PC-3 (cell line): ENCODE measurements at regions not wholly inside any gene's neighbourhood (a gene's known extent, or its start where the extent isn't known, plus 50 kb on each side); places are given as distances from the start of the nearest gene placed in this dataset.

Source experiments
- ATAC-seq: fragments of 200-7000 bp; cut with Tn5 transposase; 2 replicates; pipeline ENCODE4 v1.9.1; 2020; ENCODE audit warnings: mild to moderate bottlenecking, moderate library complexity
- BruUV-seq: library from RNA; stranded (reverse); fragments of 400-500 nt; replicated peaks from 2 replicates; lab custom pipeline; 2021; lab: Mats Ljungman, UMichigan
- CTCF ChIA-PET: fragments of 300-600 bp; sonication (Branson Sonifier 250); formaldehyde crosslinking; loops from one replicate; lab custom pipeline; 2022; ENCODE audit warnings: antibody characterized with exemption; lab: Charles Lee
- POLR2A ChIA-PET: fragments of 300-600 bp; sonication (Branson Sonifier 250); formaldehyde crosslinking; loops from one replicate; lab custom pipeline; 2022; ENCODE audit warnings: antibody characterized with exemption; ENCODE audit not compliant: unreplicated experiment; lab: Charles Lee
- DNase-seq: peaks from one replicate; pipeline ENCODE4 v3.0.0-alpha.2; 2015
- H2AFZ ChIP-seq: fragments of 300-600 bp; sonication (generic); 2 replicates; pipeline ENCODE4 v1.6.0; 2016; ENCODE audit warnings: antibody characterized with exemption, low read length
- H3F3A ChIP-seq: fragments of 300-600 bp; sonication (generic); one replicate; pipeline ENCODE4 v1.6.0; 2017; ENCODE audit warnings: antibody characterized with exemption, low read length, control low read depth, mild to moderate bottlenecking; ENCODE audit not compliant: unreplicated experiment
- H3K27ac ChIP-seq: fragments of 300-600 bp; sonication (generic); 2 replicates; pipeline ENCODE4 v1.5.1; 2016; ENCODE audit warnings: mild to moderate bottlenecking, low read length
- H3K27me3 ChIP-seq: fragments of 300-600 bp; sonication (generic); 2 replicates; pipeline ENCODE4 v1.6.1; 2016; ENCODE audit warnings: low read length, mixed read lengths
- H3K36me3 ChIP-seq: fragments of 300-600 bp; sonication (generic); 2 replicates; pipeline ENCODE4 v1.6.1; 2016; ENCODE audit warnings: low read depth, mixed run types, low read length, mixed read lengths
- H3K4me1 ChIP-seq: fragments of 300-600 bp; sonication (generic); 2 replicates; pipeline ENCODE4 v1.5.1; 2016; ENCODE audit warnings: low read length; ENCODE audit not compliant: insufficient read depth
- H3K4me2 ChIP-seq: fragments of 300-600 bp; sonication (generic); 2 replicates; pipeline ENCODE4 v1.6.0; 2016; ENCODE audit warnings: low read length
- H3K4me3 ChIP-seq: fragments of 300-600 bp; sonication (generic); 2 replicates; pipeline ENCODE4 v1.5.1; 2016; ENCODE audit warnings: mild to moderate bottlenecking, low read length, mixed read lengths
- H3K79me2 ChIP-seq: fragments of 300-600 bp; sonication (generic); 2 replicates; pipeline ENCODE4 v1.6.1; 2017; ENCODE audit warnings: low read length, mixed read lengths
- H3K9ac ChIP-seq: fragments of 300-600 bp; sonication (generic); 2 replicates; pipeline ENCODE4 v1.6.0; 2016; ENCODE audit warnings: mild to moderate bottlenecking, low read length
- H3K9me2 ChIP-seq: fragments of 300-600 bp; sonication (generic); replicated peaks from 2 replicates; pipeline ENCODE4 v1.6.1; 2016; ENCODE audit warnings: mixed run types, low read length, mixed read lengths
- H3K9me3 ChIP-seq: fragments of 300-600 bp; sonication (generic); 2 replicates; pipeline ENCODE4 v1.6.1; 2016; ENCODE audit warnings: low read length, mixed read lengths
- H4K20me1 ChIP-seq: fragments of 300-600 bp; sonication (generic); 2 replicates; pipeline ENCODE4 v1.6.1; 2016; ENCODE audit warnings: low read length, mixed read lengths
- EZH2 ChIP-seq: fragments of 300-600 bp; sonication (generic); IDR thresholded peaks from one replicate; pipeline ENCODE4 v1.6.1; 2017; ENCODE audit warnings: antibody characterized with exemption, mild to moderate bottlenecking, low read length; ENCODE audit not compliant: unreplicated experiment
- EZH2phosphoT487 ChIP-seq: fragments of 300-600 bp; sonication (generic); IDR thresholded peaks from 2 replicates; pipeline ENCODE4 v1.6.1; 2018; ENCODE audit warnings: mild to moderate bottlenecking, antibody characterized with exemption, low read length, borderline replicate concordance
- intact Hi-C: fragments of 100-400 bp; cut with micrococcal nuclease; formaldehyde crosslinking; loops from 2 replicates; pipeline ENCODE4 v1.9.0; 2023
- TF ChIP-seq, protein P1 (sequence below): fragments of 300-600 bp; sonication (generic); conservative IDR thresholded peaks from 2 replicates; pipeline ENCODE4 v1.5.1; 2017; ENCODE audit warnings: antibody characterized with exemption, low read depth, mild to moderate bottlenecking, low read length

DNA sequence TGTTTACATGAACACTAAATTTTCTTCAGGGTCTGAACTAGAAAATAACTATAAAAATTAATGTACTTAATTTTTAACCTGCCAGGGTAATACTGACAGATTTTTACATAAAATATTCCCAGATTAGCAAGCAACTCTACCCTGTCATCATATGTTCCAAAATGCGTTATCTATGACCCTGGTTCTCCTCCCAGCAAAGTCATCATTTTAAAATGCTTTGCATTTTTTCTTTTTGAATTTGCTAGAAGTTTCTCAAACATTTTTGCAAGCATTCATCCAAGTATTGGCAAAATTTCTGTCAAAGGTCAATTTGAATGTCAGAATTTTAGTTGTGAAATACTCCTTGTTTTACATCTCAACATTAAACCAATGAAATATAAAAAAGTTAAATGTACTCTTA, 144.5 kb upstream of the FTMT start:
- no peak overlapping the region for H3K9ac ChIP-seq
- no peaks in the 10 kb centered on the region for H3K9me3 ChIP-seq
- no peaks in the 10 kb centered on the region for H4K20me1 ChIP-seq
- H3K4me2 ChIP-seq: no peak overlapping the region
- ChIA-PET CTCF (no interaction called here), POLR2A (no interaction called here)
- H3K4me1 ChIP-seq: no peaks in the 10 kb centered on the region
- H3K4me3 ChIP-seq: no peak overlapping the region
- no TSS peak for BruUV-seq
- H3K9me2 ChIP-seq: no peaks in the 10 kb centered on the region
- H3K27me3 ChIP-seq: no peaks in the 10 kb centered on the region
- no peaks in the 10 kb centered on the region for H3F3A ChIP-seq
- no peak for DNase-seq
- H2AFZ ChIP-seq: no peak overlapping the region
- no peaks in the 10 kb centered on the region for H3K36me3 ChIP-seq
- ATAC-seq: no peak
- TF ChIP-seq, protein P1, sequence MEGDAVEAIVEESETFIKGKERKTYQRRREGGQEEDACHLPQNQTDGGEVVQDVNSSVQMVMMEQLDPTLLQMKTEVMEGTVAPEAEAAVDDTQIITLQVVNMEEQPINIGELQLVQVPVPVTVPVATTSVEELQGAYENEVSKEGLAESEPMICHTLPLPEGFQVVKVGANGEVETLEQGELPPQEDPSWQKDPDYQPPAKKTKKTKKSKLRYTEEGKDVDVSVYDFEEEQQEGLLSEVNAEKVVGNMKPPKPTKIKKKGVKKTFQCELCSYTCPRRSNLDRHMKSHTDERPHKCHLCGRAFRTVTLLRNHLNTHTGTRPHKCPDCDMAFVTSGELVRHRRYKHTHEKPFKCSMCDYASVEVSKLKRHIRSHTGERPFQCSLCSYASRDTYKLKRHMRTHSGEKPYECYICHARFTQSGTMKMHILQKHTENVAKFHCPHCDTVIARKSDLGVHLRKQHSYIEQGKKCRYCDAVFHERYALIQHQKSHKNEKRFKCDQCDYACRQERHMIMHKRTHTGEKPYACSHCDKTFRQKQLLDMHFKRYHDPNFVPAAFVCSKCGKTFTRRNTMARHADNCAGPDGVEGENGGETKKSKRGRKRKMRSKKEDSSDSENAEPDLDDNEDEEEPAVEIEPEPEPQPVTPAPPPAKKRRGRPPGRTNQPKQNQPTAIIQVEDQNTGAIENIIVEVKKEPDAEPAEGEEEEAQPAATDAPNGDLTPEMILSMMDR: no peak
- TF ChIP-seq EZH2: no peak
- TF ChIP-seq EZH2phosphoT487: no peak
- no peak overlapping the region for H3K27ac ChIP-seq
- intact Hi-C loops: no loop called here
- H3K79me2 ChIP-seq: no peaks in the 10 kb centered on the region

DNA sequence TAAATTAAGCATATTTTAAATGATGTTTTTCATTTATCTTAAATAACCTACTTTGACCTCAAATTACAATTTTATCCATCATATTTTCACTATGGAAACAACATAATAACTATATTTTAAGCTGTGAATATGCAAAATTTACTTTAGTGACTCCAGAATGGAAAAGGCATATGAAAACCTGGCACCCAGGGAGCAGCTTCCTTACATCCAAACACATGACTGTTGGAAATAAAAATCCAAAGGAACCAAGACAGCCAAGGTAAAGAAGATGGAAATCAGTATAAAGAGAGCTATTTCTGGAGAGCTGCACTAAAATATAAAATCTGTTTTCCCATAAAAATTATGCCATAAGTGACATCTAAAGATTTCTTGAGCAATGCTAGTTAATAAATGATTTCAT, 140.3 kb upstream of the FTMT start:
- Histone ChIP-seq H3K27me3 (no peaks in the 10 kb centered on the region), H2AFZ (no peak overlapping the region), H3K4me3 (no peak overlapping the region), H3K4me1 (no peaks in the 10 kb centered on the region), H4K20me1 (no peaks in the 10 kb centered on the region), H3K79me2 (no peaks in the 10 kb centered on the region), H3K36me3 (no peaks in the 10 kb centered on the region), H3K27ac (no peak overlapping the region), H3K4me2 (no peak overlapping the region), H3K9ac (no peak overlapping the region), H3K9me3 (no peaks in the 10 kb centered on the region), H3F3A (no peaks in the 10 kb centered on the region), H3K9me2 (no peaks in the 10 kb centered on the region)
- ChIA-PET CTCF (no interaction called here), POLR2A (no interaction called here)
- DNase-seq: no peak
- ATAC-seq: no peak
- TF ChIP-seq EZH2 (no peak), EZH2phosphoT487 (no peak)
- TF ChIP-seq, protein P1: no peak
- intact Hi-C loops: no loop called here
- BruUV-seq: no TSS peak

DNA sequence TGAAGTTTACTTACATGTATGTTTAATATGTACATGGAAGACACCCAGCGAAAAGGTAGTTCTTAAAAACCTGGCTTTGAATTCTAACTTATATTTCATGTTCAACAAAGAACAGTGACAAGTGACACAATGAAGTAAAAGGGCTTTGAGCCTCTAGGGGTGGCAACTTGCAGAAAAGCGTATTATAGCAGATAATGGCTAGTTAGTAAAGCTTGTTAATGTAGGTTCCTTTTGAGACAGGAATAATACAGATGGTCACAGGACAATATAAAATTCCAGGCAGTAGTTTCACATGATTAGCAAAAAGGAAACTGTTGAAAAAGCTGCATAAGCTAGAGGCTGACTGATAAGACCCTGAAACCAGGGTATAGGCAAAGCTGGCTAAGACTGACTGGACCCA, 132.4 kb upstream of the FTMT start:
- no peaks in the 10 kb centered on the region for H3K4me1 ChIP-seq
- no peak overlapping the region for H3K4me3 ChIP-seq
- ChIA-PET POLR2A (no interaction called here), CTCF (no interaction called here)
- no peak overlapping the region for H2AFZ ChIP-seq
- ATAC-seq (no peak), DNase-seq (no peak)
- no peak overlapping the region for H3K27ac ChIP-seq
- no peaks in the 10 kb centered on the region for H3K36me3 ChIP-seq
- intact Hi-C loops: no loop called here
- no peaks in the 10 kb centered on the region for H3F3A ChIP-seq
- H3K27me3 ChIP-seq: no peaks in the 10 kb centered on the region
- H4K20me1 ChIP-seq: no peaks in the 10 kb centered on the region
- H3K4me2 ChIP-seq: no peak overlapping the region
- no peaks in the 10 kb centered on the region for H3K9me2 ChIP-seq
- BruUV-seq: no TSS peak
- H3K79me2 ChIP-seq: no peaks in the 10 kb centered on the region
- H3K9me3 ChIP-seq: no peaks in the 10 kb centered on the region
- TF ChIP-seq, protein P1: no peak
- TF ChIP-seq EZH2: no peak
- no peak for TF ChIP-seq EZH2phosphoT487
- H3K9ac ChIP-seq: no peak overlapping the region
